A673 (cell line): ENCODE measurements at regions not wholly inside any gene's neighbourhood (a gene's known extent, or its start where the extent isn't known, plus 50 kb on each side); places are given as distances from the start of the nearest gene placed in this dataset.
"Not testable (repeated sequence)": the region's sequence is repeated elsewhere in the genome, so short reads cannot be mapped to it uniquely, and the experiment has no call there.

Experiments
- EZH2 ChIP-seq: fragments of 200-600 bp; sonication (generic); IDR thresholded peaks from 2 replicates; pipeline ENCODE4 v1.6.1; 2017; ENCODE audit warnings: borderline replicate concordance, low read depth, mild to moderate bottlenecking, mixed read lengths, antibody characterized with exemption, low read length; ENCODE audit not compliant: poor library complexity, severe bottlenecking
- TF ChIP-seq, protein P1 (sequence below): fragments of 300-800, 200-600 bp; sonication (generic); conservative IDR thresholded peaks from 2 replicates; pipeline ENCODE4 v1.5.1; 2017; ENCODE audit warnings: low read depth, mild to moderate bottlenecking, antibody characterized with exemption, low read length, moderate library complexity, mixed read lengths

DNA sequence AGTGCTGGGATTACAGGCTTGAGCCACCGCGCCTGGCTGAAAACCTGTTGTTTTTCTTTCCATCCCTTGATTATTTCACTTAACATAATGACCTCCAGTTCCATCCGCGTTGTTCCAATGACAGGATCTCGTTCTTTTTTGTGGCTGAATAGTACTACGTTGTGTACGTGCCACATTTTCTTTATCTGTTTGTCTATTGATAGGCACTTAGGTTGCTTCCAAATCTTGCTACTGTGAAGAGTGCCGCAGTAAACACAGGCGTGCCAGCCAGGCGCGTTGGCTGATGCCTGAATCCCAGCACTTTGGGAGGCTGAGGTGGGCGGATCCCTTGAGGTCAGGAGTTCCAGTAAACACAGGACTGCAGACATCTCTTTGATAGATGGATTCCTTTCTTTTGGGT is 165.1 kb downstream of the LAT start:
- not testable (repeated sequence) for TF ChIP-seq EZH2
- TF ChIP-seq, protein P1, sequence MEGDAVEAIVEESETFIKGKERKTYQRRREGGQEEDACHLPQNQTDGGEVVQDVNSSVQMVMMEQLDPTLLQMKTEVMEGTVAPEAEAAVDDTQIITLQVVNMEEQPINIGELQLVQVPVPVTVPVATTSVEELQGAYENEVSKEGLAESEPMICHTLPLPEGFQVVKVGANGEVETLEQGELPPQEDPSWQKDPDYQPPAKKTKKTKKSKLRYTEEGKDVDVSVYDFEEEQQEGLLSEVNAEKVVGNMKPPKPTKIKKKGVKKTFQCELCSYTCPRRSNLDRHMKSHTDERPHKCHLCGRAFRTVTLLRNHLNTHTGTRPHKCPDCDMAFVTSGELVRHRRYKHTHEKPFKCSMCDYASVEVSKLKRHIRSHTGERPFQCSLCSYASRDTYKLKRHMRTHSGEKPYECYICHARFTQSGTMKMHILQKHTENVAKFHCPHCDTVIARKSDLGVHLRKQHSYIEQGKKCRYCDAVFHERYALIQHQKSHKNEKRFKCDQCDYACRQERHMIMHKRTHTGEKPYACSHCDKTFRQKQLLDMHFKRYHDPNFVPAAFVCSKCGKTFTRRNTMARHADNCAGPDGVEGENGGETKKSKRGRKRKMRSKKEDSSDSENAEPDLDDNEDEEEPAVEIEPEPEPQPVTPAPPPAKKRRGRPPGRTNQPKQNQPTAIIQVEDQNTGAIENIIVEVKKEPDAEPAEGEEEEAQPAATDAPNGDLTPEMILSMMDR, result not testable (repeated sequence)
